GM12872 (cell line): ENCODE measurements at regions not wholly inside any gene's neighbourhood (a gene's known extent, or its start where the extent isn't known, plus 50 kb on each side); places are given as distances from the start of the nearest gene placed in this dataset.

Experiments
- TF ChIP-seq, protein P1 (sequence below): IDR thresholded peaks from 3 replicates; pipeline ENCODE4 v1.5.1; 2011; ENCODE audit warnings: low read depth, mild to moderate bottlenecking, low read length, moderate library complexity; ENCODE audit not compliant: insufficient read depth

- TF ChIP-seq, protein P1, sequence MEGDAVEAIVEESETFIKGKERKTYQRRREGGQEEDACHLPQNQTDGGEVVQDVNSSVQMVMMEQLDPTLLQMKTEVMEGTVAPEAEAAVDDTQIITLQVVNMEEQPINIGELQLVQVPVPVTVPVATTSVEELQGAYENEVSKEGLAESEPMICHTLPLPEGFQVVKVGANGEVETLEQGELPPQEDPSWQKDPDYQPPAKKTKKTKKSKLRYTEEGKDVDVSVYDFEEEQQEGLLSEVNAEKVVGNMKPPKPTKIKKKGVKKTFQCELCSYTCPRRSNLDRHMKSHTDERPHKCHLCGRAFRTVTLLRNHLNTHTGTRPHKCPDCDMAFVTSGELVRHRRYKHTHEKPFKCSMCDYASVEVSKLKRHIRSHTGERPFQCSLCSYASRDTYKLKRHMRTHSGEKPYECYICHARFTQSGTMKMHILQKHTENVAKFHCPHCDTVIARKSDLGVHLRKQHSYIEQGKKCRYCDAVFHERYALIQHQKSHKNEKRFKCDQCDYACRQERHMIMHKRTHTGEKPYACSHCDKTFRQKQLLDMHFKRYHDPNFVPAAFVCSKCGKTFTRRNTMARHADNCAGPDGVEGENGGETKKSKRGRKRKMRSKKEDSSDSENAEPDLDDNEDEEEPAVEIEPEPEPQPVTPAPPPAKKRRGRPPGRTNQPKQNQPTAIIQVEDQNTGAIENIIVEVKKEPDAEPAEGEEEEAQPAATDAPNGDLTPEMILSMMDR, result no peak
Observed at GRCh38 chr18:8928847-8929780, 173.4 kb upstream of the NDUFV2 start.

GRCh38 chr18:8930990-8931616 is 171.4 kb upstream of the NDUFV2 start:
- TF ChIP-seq, protein P1, result no peak

- TF ChIP-seq, protein P1, result no peak
Observed at GRCh38 chr18:8932866-8933265, 169.6 kb upstream of the NDUFV2 start.

DNA sequence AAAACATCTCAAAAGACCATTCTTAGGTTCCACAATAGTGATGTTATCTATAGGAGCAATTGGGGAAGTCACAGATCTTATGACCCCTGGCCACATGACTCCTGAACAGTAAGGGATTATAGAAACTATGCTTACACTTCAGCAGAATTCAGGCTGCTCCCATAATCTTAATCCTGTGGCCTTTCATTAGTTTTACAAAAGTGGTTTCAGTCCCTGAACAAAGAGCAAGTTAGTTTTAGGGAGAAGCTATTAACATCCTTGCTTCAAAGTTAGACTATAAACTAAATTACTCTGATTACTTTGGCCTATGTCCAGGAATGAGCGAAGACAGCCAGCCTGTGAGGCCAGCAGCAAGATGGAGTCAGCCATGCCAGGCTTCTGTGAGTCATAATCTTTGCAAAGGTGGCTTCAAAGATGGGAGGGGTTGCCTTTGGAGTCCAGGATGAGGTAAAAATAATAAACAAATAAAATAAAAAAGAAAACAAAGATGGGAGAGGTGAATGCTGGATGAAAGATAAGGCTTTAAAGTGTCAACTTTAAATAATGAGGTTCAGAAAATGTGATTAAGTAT is 168.7 kb upstream of the NDUFV2 start:
- TF ChIP-seq, protein P1, result no peak

DNA sequence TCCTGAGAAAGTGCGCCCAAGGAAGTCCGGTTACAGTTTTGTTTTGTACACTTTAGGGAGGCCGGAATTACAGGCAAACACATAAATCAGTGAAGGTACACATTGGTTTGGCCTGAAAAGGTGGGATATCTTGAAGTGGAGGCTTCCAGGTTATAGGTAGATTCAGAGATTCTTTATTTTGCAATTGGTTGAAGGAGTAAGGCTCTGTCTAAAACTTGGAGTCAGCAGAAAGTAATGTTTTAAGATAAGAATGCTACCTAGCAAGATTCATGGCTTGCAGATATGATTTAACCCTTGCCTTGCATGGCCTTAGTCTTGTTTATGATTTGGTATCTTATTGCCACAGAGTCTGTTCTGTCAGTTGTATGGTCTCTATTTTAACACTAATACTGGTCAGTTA is 165.9 kb upstream of the NDUFV2 start:
- TF ChIP-seq, protein P1, result no peak

- TF ChIP-seq, protein P1, result no peak
Observed at GRCh38 chr18:8937160-8938094, 165.1 kb upstream of the NDUFV2 start.
